NCI-H510A treated with DMSO at 0.1 percent for 48 hours (cell line): ENCODE measurements at regions not wholly inside any gene's neighbourhood (a gene's known extent, or its start where the extent isn't known, plus 50 kb on each side); places are given as distances from the start of the nearest gene placed in this dataset.

Source experiments
- DNase-seq: peaks from one replicate; lab custom pipeline; 2025; lab: John Stamatoyannopoulos, UW

GRCh38 chrX:39809331-39809730, 288.4 kb downstream of the BCOR start:
- DNase-seq, result no peak

GRCh38 chrX:39810901-39811300, 286.9 kb downstream of the BCOR start:
- no peak for DNase-seq

GRCh38 chrX:39811376-39811775, 286.4 kb downstream of the BCOR start:
- DNase-seq, result no peak

- peak; percentile 62 for DNase-seq
These were observed 284.0 kb downstream of the BCOR start for GRCh38 chrX:39813631-39814277.

GRCh38 chrX:39814391-39814790, 283.4 kb downstream of the BCOR start:
- peak; percentile 32 for DNase-seq

- DNase-seq, result peak; percentile 22
These were observed 282.1 kb downstream of the BCOR start for GRCh38 chrX:39815631-39816030.

GRCh38 chrX:39816871-39817731, 280.7 kb downstream of the BCOR start:
- DNase-seq, result peak; percentile 40

GRCh38 chrX:39817754-39818470, 279.8 kb downstream of the BCOR start:
- DNase-seq, result no peak

GRCh38 chrX:39818750-39819149, 279.0 kb downstream of the BCOR start:
- no peak for DNase-seq

- peak; percentile 50 for DNase-seq
These were observed 277.6 kb downstream of the BCOR start for GRCh38 chrX:39819921-39820849.

- DNase-seq, result peak; percentile 31
These were observed 276.6 kb downstream of the BCOR start for GRCh38 chrX:39820938-39821708.

- no peak for DNase-seq
These were observed 276.1 kb downstream of the BCOR start for GRCh38 chrX:39821709-39822095.

GRCh38 chrX:39822133-39822748, 275.5 kb downstream of the BCOR start:
- no peak for DNase-seq

- DNase-seq, result no peak
These were observed 274.3 kb downstream of the BCOR start for GRCh38 chrX:39823424-39823823.

- DNase-seq, result no peak
These were observed 273.9 kb downstream of the BCOR start for GRCh38 chrX:39823854-39824253.

GRCh38 chrX:39826813-39827543, 270.8 kb downstream of the BCOR start:
- no peak for DNase-seq

GRCh38 chrX:39827951-39828350, 269.8 kb downstream of the BCOR start:
- DNase-seq, result no peak

- no peak for DNase-seq
These were observed 268.8 kb downstream of the BCOR start for GRCh38 chrX:39828971-39829370.

GRCh38 chrX:39829965-39830364, 267.8 kb downstream of the BCOR start:
- no peak for DNase-seq

- peak; percentile 18 for DNase-seq
These were observed 267.3 kb downstream of the BCOR start for GRCh38 chrX:39830414-39830813.
